Activated CD8-positive, alpha-beta T cell treated with anti-CD3 and anti-CD28 coated beads for 36 hours (primary cell): ENCODE measurements at regions not wholly inside any gene's neighbourhood (a gene's known extent, or its start where the extent isn't known, plus 50 kb on each side); places are given as distances from the start of the nearest gene placed in this dataset.

Experiments used
- ATAC-seq: fragments of 200-7000 bp; cut with Tn5 transposase; one replicate; pipeline ENCODE4 v1.10.0; 2021; ENCODE audit warnings: mild to moderate bottlenecking, moderate library complexity
- CTCF ChIA-PET: fragments of 350-600 bp; sonication (Branson Sonifier 250); formaldehyde crosslinking; loops from one replicate; lab custom pipeline; 2021; ENCODE audit warnings: antibody characterized with exemption; lab: Charles Lee
- POLR2A ChIA-PET: fragments of 350-600 bp; sonication (Branson Sonifier 250); formaldehyde crosslinking; loops from one replicate; lab custom pipeline; 2021; ENCODE audit warnings: antibody characterized with exemption; lab: Charles Lee
- DNase-seq: peaks from one replicate; pipeline ENCODE4 v3.0.0-alpha.2; 2020
- H3K27ac Mint-ChIP-seq: one replicate; pipeline ENCODE4 v1.8.0; 2021; ENCODE audit warnings: mild to moderate bottlenecking, mixed read lengths
- H3K27me3 Mint-ChIP-seq: one replicate; pipeline ENCODE4 v1.8.0; 2021; ENCODE audit warnings: mixed read lengths
- H3K36me3 Mint-ChIP-seq: one replicate; pipeline ENCODE4 v1.8.0; 2021; ENCODE audit warnings: low read depth, mixed read lengths
- H3K4me1 Mint-ChIP-seq: one replicate; pipeline ENCODE4 v1.8.0; 2021; ENCODE audit warnings: low read depth, mixed read lengths
- H3K4me3 Mint-ChIP-seq: one replicate; pipeline ENCODE4 v1.8.0; 2021; ENCODE audit warnings: mild to moderate bottlenecking, moderate library complexity, mixed read lengths
- H3K9me3 Mint-ChIP-seq: one replicate; pipeline ENCODE4 v1.8.0; 2021; ENCODE audit warnings: mixed read lengths
- CTCF ChIP-seq: fragments of 200-600 bp; IDR thresholded peaks from one replicate; pipeline ENCODE4 v1.8.0; 2022; ENCODE audit warnings: antibody characterized with exemption, mild to moderate bottlenecking
- intact Hi-C: fragments of 100-400 bp; cut with micrococcal nuclease; formaldehyde crosslinking; loops from one replicate; pipeline ENCODE4 v1.10.0; 2022

GRCh38 chr13:40017662-40018262 is 362.3 kb downstream of the COG6 start:
- ATAC-seq (no peak), DNase-seq (no peak)
- no peak overlapping the region for H3K4me3 Mint-ChIP-seq
- H3K4me1 Mint-ChIP-seq: no peaks in the 10 kb centered on the region
- intact Hi-C loops: no loop called here
- no peak for TF ChIP-seq CTCF
- no peaks in the 10 kb centered on the region for H3K36me3 Mint-ChIP-seq
- H3K9me3 Mint-ChIP-seq: no peaks in the 10 kb centered on the region
- CTCF ChIA-PET: interaction anchor here (1.3 to 1.5 kb wide), 2 partner anchors 52 to 75 kb away, joined by 3 to 5 read pairs; no protein-coding TSS in a partner anchor
- POLR2A ChIA-PET: interaction anchor here (1.0 to 1.2 kb wide), 2 partner anchors 9 to 16 kb away, joined by 3 read pairs; no protein-coding TSS in a partner anchor
- no peak overlapping the region for H3K27ac Mint-ChIP-seq
- H3K27me3 Mint-ChIP-seq: peaks cover 2% of the 10 kb centered on the region

GRCh38 chr13:40023595-40024203 is 368.2 kb downstream of the COG6 start:
- Mint-ChIP-seq H3K4me1 (peaks cover 40% of the 10 kb centered on the region), H3K27me3 (peaks cover 5% of the 10 kb centered on the region), H3K9me3 (peaks cover 4% of the 10 kb centered on the region), H3K36me3 (peaks cover 2% of the 10 kb centered on the region), H3K27ac (no peak overlapping the region), H3K4me3 (no peak overlapping the region)
- CTCF ChIA-PET: interaction anchor here (0.9 to 2.5 kb wide), 2 partner anchors 17 to 81 kb away, joined by 4 to 8 read pairs; no protein-coding TSS in a partner anchor
- TF ChIP-seq CTCF: no peak
- POLR2A ChIA-PET: no interaction called here
- ATAC-seq (no peak), DNase-seq (no peak)
- intact Hi-C loops: no loop called here

GRCh38 chr13:40024204-40024966 is 368.9 kb downstream of the COG6 start:
- H3K27me3 Mint-ChIP-seq: peaks cover 5% of the 10 kb centered on the region
- TF ChIP-seq CTCF: no peak
- peaks cover 9% of the 10 kb centered on the region for H3K9me3 Mint-ChIP-seq
- intact Hi-C loops: no loop called here
- ATAC-seq (no peak), DNase-seq (no peak)
- H3K4me3 Mint-ChIP-seq: no peak overlapping the region
- POLR2A ChIA-PET: no interaction called here
- CTCF ChIA-PET: interaction anchor here (1.5 to 2.5 kb wide), 4 partner anchors 69 to 164 kb away, joined by 4 to 9 read pairs (median 7); no protein-coding TSS in a partner anchor
- peaks cover 40% of the 10 kb centered on the region for H3K4me1 Mint-ChIP-seq
- H3K27ac Mint-ChIP-seq: peak overlapping the region; percentile 38
- peaks cover 8% of the 10 kb centered on the region for H3K36me3 Mint-ChIP-seq

- ChIA-PET CTCF (interaction anchor here (0.7 to 2.0 kb wide), 8 partner anchors 11 to 163 kb away, joined by 3 to 9 read pairs (median 4); no protein-coding TSS in a partner anchor), POLR2A (interaction anchor here (0.9 to 1.8 kb wide), 3 partner anchors 26 to 639 kb away, joined by 4 read pairs; no protein-coding TSS in a partner anchor)
- Mint-ChIP-seq H3K36me3 (peaks cover 8% of the 10 kb centered on the region), H3K4me3 (no peak overlapping the region), H3K4me1 (peaks cover 40% of the 10 kb centered on the region), H3K27ac (peak overlapping the region; percentile 38), H3K27me3 (peaks cover 5% of the 10 kb centered on the region), H3K9me3 (peaks cover 13% of the 10 kb centered on the region)
- intact Hi-C loops: loop anchor here (5.0 kb wide), 2 partner anchors 68 to 248 kb away; no protein-coding TSS in a partner anchor
- DNase-seq (no peak), ATAC-seq (no peak)
- TF ChIP-seq CTCF: no peak
These were observed 369.7 kb downstream of the COG6 start for GRCh38 chr13:40024967-40025714.
